ENCODE measurements at regions not wholly inside any gene's neighbourhood (a gene's known extent, or its start where the extent isn't known, plus 50 kb on each side); places are given as distances from the start of the nearest gene placed in this dataset.

GRCh38 chr2:64205415-64205814 is 61.2 kb upstream of the PELI1 start:
- no peak for DNase-seq (ENCODE audit: low read depth)
- H3K4me3 ChIP-seq (ENCODE audit: low read depth, low read length) = no peak overlapping the region
- no peak for TF ChIP-seq CTCF (conservative IDR thresholded peaks at IDR 0.05; ENCODE audit: low read depth, low read length)

- H3K4me3 ChIP-seq (ENCODE audit: low read depth, low read length) = no peak overlapping the region
- TF ChIP-seq CTCF (conservative IDR thresholded peaks at IDR 0.05; ENCODE audit: low read depth, low read length) = no peak
Measured at GRCh38 chr2:64207573-64207972, 63.4 kb upstream of the PELI1 start.

GRCh38 chr2:64210816-64211215 is 66.6 kb upstream of the PELI1 start:
- no peak for DNase-seq (ENCODE audit: low read depth)
- TF ChIP-seq CTCF (conservative IDR thresholded peaks at IDR 0.05; ENCODE audit: low read depth, low read length) = no peak
- H3K4me3 ChIP-seq (ENCODE audit: low read depth, low read length) = no peak overlapping the region

More at GRCh38 chr2:64207573-64207972, 63.4 kb upstream of the PELI1 start:
- no peak for DNase-seq (ENCODE audit: low read depth)

- TF ChIP-seq CTCF (conservative IDR thresholded peaks at IDR 0.05; ENCODE audit: low read depth, low read length) = no peak
- no peak overlapping the region for H3K4me3 ChIP-seq (ENCODE audit: low read depth, low read length)
- no peak for DNase-seq (ENCODE audit: low read depth)
Measured at GRCh38 chr2:64211276-64211921, 67.2 kb upstream of the PELI1 start.

GRCh38 chr2:64212346-64212745 is 68.1 kb upstream of the PELI1 start:
- no peak for DNase-seq (ENCODE audit: low read depth)
- no peak overlapping the region for H3K4me3 ChIP-seq (ENCODE audit: low read depth, low read length)
- no peak for TF ChIP-seq CTCF (conservative IDR thresholded peaks at IDR 0.05; ENCODE audit: low read depth, low read length)

- no peak for DNase-seq (ENCODE audit: low read depth)
- no peak overlapping the region for H3K4me3 ChIP-seq (ENCODE audit: low read depth, low read length)
- no peak for TF ChIP-seq CTCF (conservative IDR thresholded peaks at IDR 0.05; ENCODE audit: low read depth, low read length)
Measured at GRCh38 chr2:64212801-64213321, 68.6 kb upstream of the PELI1 start.

Measured in epithelial cell of proximal tubule (primary cell).